Liver (tissue), 7 donors: ENCODE measurements at regions not wholly inside any gene's neighbourhood (a gene's known extent, or its start where the extent isn't known, plus 50 kb on each side); places are given as distances from the start of the nearest gene placed in this dataset.

ENCODE experiments used
- DNase-seq: peaks from one replicate; pipeline ENCODE4 v3.0.0-alpha.2; 2017; ENCODE audit warnings: low spot score
- H3K27ac ChIP-seq, 2 donors: one replicate each; pipeline ENCODE4 v1.7.0; 2013; ENCODE audit warnings: inconsistent platforms in 2 of 2, low read length in 2 of 2, control low read depth in 1 of 2, low read depth in 1 of 2, mild to moderate bottlenecking in 1 of 2
- H3K27me3 ChIP-seq, 4 donors: one replicate each; pipeline versions ENCODE4 v1.6.1 to v1.7.0; 2013; ENCODE audit warnings: low read length in 3 of 4, inconsistent platforms in 1 of 4, mild to moderate bottlenecking in 1 of 4, moderate library complexity in 1 of 4; ENCODE audit not compliant: control insufficient read depth in 4 of 4, insufficient read depth in 4 of 4
- H3K36me3 ChIP-seq, 4 donors: one replicate each; pipeline versions ENCODE4 v1.6.1 to v1.7.0; 2013; ENCODE audit warnings: low read length in 3 of 4, mild to moderate bottlenecking in 3 of 4, low read depth in 1 of 4, moderate library complexity in 1 of 4; ENCODE audit not compliant: control insufficient read depth in 4 of 4, insufficient read depth in 3 of 4
- H3K4me1 ChIP-seq, 4 donors: one replicate each; pipeline versions ENCODE4 v1.6.1 to v1.7.0; 2013; ENCODE audit warnings: low read length in 3 of 4, mild to moderate bottlenecking in 3 of 4, moderate library complexity in 1 of 4; ENCODE audit not compliant: control insufficient read depth in 4 of 4, insufficient read depth in 4 of 4
- H3K4me3 ChIP-seq, 3 donors: one replicate each; pipeline versions ENCODE4 v1.6.1 to v1.7.0; 2013; ENCODE audit warnings: low read length in 3 of 3, control low read depth in 1 of 3, low read depth in 1 of 3, mild to moderate bottlenecking in 1 of 3
- H3K9ac ChIP-seq, 2 donors: one replicate each; pipeline ENCODE4 v1.7.0; 2013; ENCODE audit warnings: low read length in 2 of 2, mild to moderate bottlenecking in 2 of 2, moderate library complexity in 2 of 2, control low read depth in 1 of 2, low read depth in 1 of 2
- H3K9me3 ChIP-seq, 4 donors: one replicate each; pipeline versions ENCODE4 v1.6.1 to v1.7.0; 2013; ENCODE audit warnings: low read length in 3 of 4; ENCODE audit not compliant: control insufficient read depth in 4 of 4
- ATF3 ChIP-seq: IDR thresholded peaks from 2 replicates; pipeline ENCODE4 v1.6.1; 2016; ENCODE audit warnings: antibody characterized with exemption
- EGR1 ChIP-seq, 2 donors: IDR thresholded peaks; 2 replicates each; pipeline ENCODE4 v1.6.1; 2016 to 2018; ENCODE audit warnings: antibody characterized with exemption in 2 of 2, low read depth in 2 of 2
- FOXA1 ChIP-seq: IDR thresholded peaks from 2 replicates; pipeline ENCODE4 v1.6.1; 2016; ENCODE audit warnings: antibody characterized with exemption
- FOXA2 ChIP-seq: IDR thresholded peaks from 2 replicates; pipeline ENCODE4 v1.6.1; 2016; ENCODE audit warnings: antibody characterized with exemption
- GABPA ChIP-seq, 2 donors: IDR thresholded peaks in 1 of 2; conservative IDR thresholded peaks in 1 of 2; 2 replicates each; pipeline ENCODE4 v1.6.1; 2016; ENCODE audit warnings: antibody characterized with exemption in 2 of 2, mild to moderate bottlenecking in 1 of 2, moderate library complexity in 1 of 2
- HNF4A ChIP-seq, 2 donors: conservative IDR thresholded peaks; 2 replicates each; pipeline ENCODE4 v1.6.1; 2016; ENCODE audit warnings: antibody characterized with exemption in 2 of 2, mild to moderate bottlenecking in 2 of 2
- HNF4G ChIP-seq: IDR thresholded peaks from 2 replicates; pipeline ENCODE4 v1.6.1; 2016; ENCODE audit warnings: antibody characterized with exemption
- NR2F2 ChIP-seq: IDR thresholded peaks from 2 replicates; pipeline ENCODE4 v1.6.1; 2016; ENCODE audit warnings: antibody characterized with exemption
- RAD21 ChIP-seq, 2 donors: IDR thresholded peaks; 2 replicates each; pipeline ENCODE4 v1.6.1; 2016; ENCODE audit warnings: antibody characterized with exemption in 2 of 2, mild to moderate bottlenecking in 2 of 2
- REST ChIP-seq: IDR thresholded peaks from 2 replicates; pipeline ENCODE4 v1.6.1; 2016; ENCODE audit warnings: antibody characterized with exemption, mild to moderate bottlenecking
- RXRA ChIP-seq, 2 donors: IDR thresholded peaks; 2 replicates each; pipeline ENCODE4 v1.6.1; 2017 to 2018; ENCODE audit warnings: antibody characterized with exemption in 2 of 2, mild to moderate bottlenecking in 1 of 2
- SP1 ChIP-seq: IDR thresholded peaks from 2 replicates; pipeline ENCODE4 v1.6.1; 2018; ENCODE audit warnings: antibody characterized with exemption, mild to moderate bottlenecking
- WGBS: extraction: QIAGEN DNeasy Blood & Tissue Kit; methylation state at CpG from one replicate; pipeline ENCODE4 v1.1.7; 2013; 5-methylcytosine and 5-hydroxymethylcytosine counted together
- donor health status: healthy.
- donor health status: healthy.
- donor health status: healthy.
- donor health status: healthy.

- no peak for DNase-seq
- Histone ChIP-seq H3K9ac (no peak overlapping the region), H3K27ac (no peak overlapping the region), H3K4me1 (no peaks in the 10 kb centered on the region), H3K9me3 (no peaks in the 10 kb centered on the region), H3K4me3 (no peak overlapping the region), H3K36me3 (no peaks in the 10 kb centered on the region), H3K27me3 (no peaks in the 10 kb centered on the region)
- TF ChIP-seq GABPA (IDR thresholded peaks at IDR 0.05 in 1 of 2, conservative IDR thresholded peaks at IDR 0.05 in 1 of 2) (no peak), RXRA (IDR thresholded peaks at IDR 0.05) (no peak), RAD21 (IDR thresholded peaks at IDR 0.05) (no peak), EGR1 (IDR thresholded peaks at IDR 0.05; ENCODE audit: low read depth in 2 of 2) (no peak)
- WGBS = 73% methylated on average over 2 of the region's 2 CpGs
These were observed 101.2 kb downstream of the SCP2D1 start for GRCh38 chr20:18914796-18915195.

- H3K9ac ChIP-seq = no peak overlapping the region
- no peaks in the 10 kb centered on the region for H3K4me1 ChIP-seq
- H3K27ac ChIP-seq = no peak overlapping the region
- DNase-seq = no peak
- H3K9me3 ChIP-seq = no peaks in the 10 kb centered on the region
- no peak overlapping the region for H3K4me3 ChIP-seq
- H3K36me3 ChIP-seq = no peaks in the 10 kb centered on the region
- TF ChIP-seq SP1 (no peak), FOXA2 (no peak), FOXA1 (no peak), REST (no peak), HNF4G (no peak)
- no peaks in the 10 kb centered on the region for H3K27me3 ChIP-seq
- 82% methylated on average over 6 of the region's 6 CpGs for WGBS
These were observed 103.5 kb downstream of the SCP2D1 start for GRCh38 chr20:18916886-18917750.

- Histone ChIP-seq H3K27me3 (no peaks in the 10 kb centered on the region), H3K9ac (no peak overlapping the region), H3K36me3 (no peaks in the 10 kb centered on the region), H3K9me3 (no peaks in the 10 kb centered on the region), H3K4me1 (no peaks in the 10 kb centered on the region), H3K27ac (no peak overlapping the region), H3K4me3 (no peak overlapping the region)
- TF ChIP-seq RXRA (IDR thresholded peaks at IDR 0.05) (no peak), NR2F2 (no peak), FOXA1 (no peak), HNF4A (conservative IDR thresholded peaks at IDR 0.05) (no peak), ATF3 (no peak)
- 87% methylated on average over 3 of the region's 3 CpGs for WGBS
- DNase-seq = no peak
These were observed 106.4 kb downstream of the SCP2D1 start for GRCh38 chr20:18919996-18920395.
